Transverse colon (tissue), 4 donors: ENCODE measurements at regions not wholly inside any gene's neighbourhood (a gene's known extent, or its start where the extent isn't known, plus 50 kb on each side); places are given as distances from the start of the nearest gene placed in this dataset.

ENCODE experiments used
- DNase-seq: peaks from one replicate; pipeline ENCODE4 v3.0.0-alpha.2; 2019
- H3K27ac ChIP-seq, 4 donors: fragments of 200-600 bp; sonication (generic); 2 replicates each; pipeline ENCODE4 v1.5.1; 2016 to 2018; ENCODE audit warnings: inconsistent platforms in 4 of 4
- H3K27me3 ChIP-seq: fragments of 200-600 bp; sonication (generic); 2 replicates; pipeline ENCODE4 v1.5.1; 2017; ENCODE audit warnings: inconsistent platforms
- H3K36me3 ChIP-seq, 4 donors: fragments of 200-600 bp; sonication (generic); 2 replicates each; pipeline ENCODE4 v1.5.1; 2017 to 2019; ENCODE audit warnings: inconsistent platforms in 4 of 4
- H3K4me1 ChIP-seq, 4 donors: fragments of 200-600 bp; sonication (generic); 2 replicates each; pipeline ENCODE4 v1.5.1; 2017 to 2020; ENCODE audit warnings: inconsistent platforms in 4 of 4
- H3K4me3 ChIP-seq, 4 donors: fragments of 200-600 bp; sonication (generic); 1 replicate in 1 of 4; 2 replicates in 3 of 4; pipeline versions ENCODE4 v1.5.1 to v1.6.1; 2017 to 2019; ENCODE audit warnings: inconsistent platforms in 4 of 4
- H3K9me3 ChIP-seq, 2 donors: fragments of 200-600 bp; sonication (generic); 2 replicates each; pipeline ENCODE4 v1.5.1; 2017 to 2019; ENCODE audit warnings: inconsistent platforms in 2 of 2
- EP300 ChIP-seq: sonication (generic); formaldehyde crosslinking; IDR thresholded peaks from one replicate; pipeline ENCODE4 v1.6.1; 2017; ENCODE audit warnings: antibody characterized with exemption, low read depth
- POLR2A ChIP-seq: fragments of 450-650 bp; IDR thresholded peaks from one replicate; pipeline ENCODE4 v1.6.1; 2016; ENCODE audit warnings: antibody characterized with exemption, mild to moderate bottlenecking, moderate library complexity
- POLR2AphosphoS5 ChIP-seq, 3 donors: sonication (generic); formaldehyde crosslinking; IDR thresholded peaks; one replicate each; pipeline ENCODE4 v1.6.1; 2016; ENCODE audit warnings: antibody characterized with exemption in 3 of 3
- WGBS, 2 donors: methylation state at CpG; one replicate each; pipeline ENCODE4 v1.1.5; 2018; ENCODE audit warnings: low coverage in 1 of 2; 5-methylcytosine and 5-hydroxymethylcytosine counted together
- in situ Hi-C, 4 donors: fragments of 200-750 bp; cut with MboI; loops; one replicate each; pipeline versions ENCODE4 v1.15.0 to v1.15.1; 2017; ENCODE audit warnings: low sequenced_read_pairs in 3 of 4, low pct_ligation_motif_present in 1 of 4, low pct_unique_long_range_greater_than_20kb in 1 of 4
- intact Hi-C: fragments of 100-400 bp; cut with DNase I; formaldehyde crosslinking; loops from one replicate; pipeline ENCODE4 v1.15.1; 2023; ENCODE audit warnings: low total_unique reads
- TF ChIP-seq, protein P1 (sequence below), 5 experiments: fragments of 200-600 bp in 3 of 5; fragments of 450-650 bp in 2 of 5; sonication (generic) in 3 of 5; IDR thresholded peaks; 1 replicate in 2 of 5; 2 replicates in 3 of 5; pipeline ENCODE4 v1.5.1; 2016 to 2017; ENCODE audit warnings: antibody characterized with exemption in 5 of 5, inconsistent platforms in 3 of 5, mild to moderate bottlenecking in 2 of 5, moderate library complexity in 1 of 5

DNA sequence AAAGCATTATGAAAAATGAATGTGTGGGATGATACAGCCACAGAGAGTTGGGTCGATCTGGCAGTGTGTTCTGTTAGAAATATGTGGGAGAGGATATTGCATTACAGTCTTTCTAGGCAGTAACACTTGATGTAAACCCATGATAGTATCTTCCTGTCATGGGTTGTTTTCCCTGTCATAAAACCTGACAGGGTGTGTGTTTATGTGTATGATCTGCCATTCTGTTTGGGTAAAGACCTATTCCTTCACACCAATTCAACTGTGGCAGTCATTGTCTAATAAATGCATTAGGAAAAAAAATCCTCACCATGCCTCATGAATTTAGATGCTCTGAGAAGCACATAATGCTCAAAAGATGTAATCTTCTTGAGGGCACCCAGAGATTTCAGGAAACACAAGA, 501.7 kb downstream of the CDY2B start:
- Histone ChIP-seq H3K4me1 (no peaks in the 10 kb centered on the region), H3K4me3 (no peak overlapping the region), H3K27me3 (no peaks in the 10 kb centered on the region), H3K27ac (no peak overlapping the region), H3K9me3 (no peaks in the 10 kb centered on the region), H3K36me3 (no peaks in the 10 kb centered on the region)
- in situ Hi-C loops (no loop called here), intact Hi-C loops (no loop called here)
- TF ChIP-seq POLR2AphosphoS5 (IDR thresholded peaks at IDR 0.05) = no peak
- 43% methylated on average over 1 of the region's 1 CpG; no CpG with 5 or more reads in 1 of the 2 donors for WGBS, 2 donors
- DNase-seq = no peak

DNA sequence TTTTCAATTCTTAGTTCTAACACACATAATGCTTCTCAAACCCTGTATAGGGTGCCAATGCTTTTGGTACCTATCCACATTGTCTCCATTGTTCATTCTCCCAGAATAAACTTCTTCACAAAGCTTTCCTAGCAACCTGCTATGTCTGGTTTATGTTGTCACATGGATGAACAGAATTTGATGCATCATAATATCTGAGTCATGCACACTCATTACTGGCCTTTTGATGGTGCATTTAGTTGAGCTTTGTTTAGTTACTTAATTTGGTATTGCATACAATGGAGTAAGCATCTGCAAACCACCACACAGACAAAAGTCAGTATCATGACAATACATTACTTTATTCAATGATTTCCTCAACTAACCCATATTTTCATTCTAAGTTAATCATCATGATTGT, 511.6 kb downstream of the CDY2B start:
- H3K9me3 ChIP-seq = no peaks in the 10 kb centered on the region
- no peak overlapping the region for H3K27ac ChIP-seq
- no peaks in the 10 kb centered on the region for H3K4me1 ChIP-seq
- no peak overlapping the region for H3K4me3 ChIP-seq
- no peaks in the 10 kb centered on the region for H3K36me3 ChIP-seq
- no peak for DNase-seq
- no peak for TF ChIP-seq POLR2AphosphoS5 (IDR thresholded peaks at IDR 0.05)
- TF ChIP-seq, protein P1, sequence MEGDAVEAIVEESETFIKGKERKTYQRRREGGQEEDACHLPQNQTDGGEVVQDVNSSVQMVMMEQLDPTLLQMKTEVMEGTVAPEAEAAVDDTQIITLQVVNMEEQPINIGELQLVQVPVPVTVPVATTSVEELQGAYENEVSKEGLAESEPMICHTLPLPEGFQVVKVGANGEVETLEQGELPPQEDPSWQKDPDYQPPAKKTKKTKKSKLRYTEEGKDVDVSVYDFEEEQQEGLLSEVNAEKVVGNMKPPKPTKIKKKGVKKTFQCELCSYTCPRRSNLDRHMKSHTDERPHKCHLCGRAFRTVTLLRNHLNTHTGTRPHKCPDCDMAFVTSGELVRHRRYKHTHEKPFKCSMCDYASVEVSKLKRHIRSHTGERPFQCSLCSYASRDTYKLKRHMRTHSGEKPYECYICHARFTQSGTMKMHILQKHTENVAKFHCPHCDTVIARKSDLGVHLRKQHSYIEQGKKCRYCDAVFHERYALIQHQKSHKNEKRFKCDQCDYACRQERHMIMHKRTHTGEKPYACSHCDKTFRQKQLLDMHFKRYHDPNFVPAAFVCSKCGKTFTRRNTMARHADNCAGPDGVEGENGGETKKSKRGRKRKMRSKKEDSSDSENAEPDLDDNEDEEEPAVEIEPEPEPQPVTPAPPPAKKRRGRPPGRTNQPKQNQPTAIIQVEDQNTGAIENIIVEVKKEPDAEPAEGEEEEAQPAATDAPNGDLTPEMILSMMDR (IDR thresholded peaks at IDR 0.05) = no peak
- no peak for TF ChIP-seq EP300
- no peak for TF ChIP-seq POLR2A
- no peaks in the 10 kb centered on the region for H3K27me3 ChIP-seq
- intact Hi-C loops = no loop called here
- in situ Hi-C loops = no loop called here

DNA sequence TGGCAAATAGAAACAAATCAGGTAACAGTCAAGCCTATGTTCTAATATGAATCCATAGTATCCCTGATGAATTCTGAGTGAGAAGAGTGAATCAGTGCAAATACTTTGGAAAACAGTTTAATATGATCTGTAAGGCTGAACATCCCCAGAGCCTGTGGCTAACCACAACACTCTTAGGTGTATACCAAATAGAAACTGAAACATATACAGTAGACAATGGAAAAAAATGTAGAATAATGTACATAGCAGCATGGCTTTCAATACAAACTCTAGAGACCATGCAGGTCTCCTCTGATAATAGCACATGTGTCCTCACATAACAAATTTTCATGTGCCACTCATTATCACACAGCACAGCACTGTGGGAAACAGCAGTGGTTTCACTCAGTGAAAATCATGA, 513.6 kb downstream of the CDY2B start:
- intact Hi-C loops = no loop called here
- no peaks in the 10 kb centered on the region for H3K4me1 ChIP-seq
- no peak overlapping the region for H3K4me3 ChIP-seq
- H3K9me3 ChIP-seq = no peaks in the 10 kb centered on the region
- no peak for DNase-seq
- in situ Hi-C loops = no loop called here
- no peak overlapping the region for H3K27ac ChIP-seq
- H3K36me3 ChIP-seq = no peaks in the 10 kb centered on the region
- no peaks in the 10 kb centered on the region for H3K27me3 ChIP-seq
- TF ChIP-seq, protein P1 (IDR thresholded peaks at IDR 0.05) = no peak
- TF ChIP-seq EP300 (no peak), POLR2A (no peak), POLR2AphosphoS5 (IDR thresholded peaks at IDR 0.05) (no peak)

DNA sequence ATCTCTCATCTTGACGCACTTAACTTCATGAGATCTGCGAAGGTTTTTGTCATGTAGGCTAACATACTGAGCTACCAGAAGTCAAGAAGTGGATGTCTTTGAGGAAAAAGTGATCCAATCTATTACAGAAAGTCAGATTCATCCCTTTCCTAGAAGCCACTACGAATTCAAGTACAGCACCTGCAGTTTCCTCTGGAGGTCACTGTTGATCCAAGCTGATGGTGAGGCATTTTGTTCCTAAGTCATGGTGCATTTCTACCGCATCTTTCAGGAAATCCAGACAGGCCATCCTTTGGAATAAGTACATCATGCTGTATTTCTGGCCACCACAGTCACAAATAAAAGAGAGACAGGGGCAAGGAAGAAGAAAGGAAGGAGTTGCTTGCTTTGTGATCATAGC, 541.0 kb downstream of the CDY2B start:
- Histone ChIP-seq H3K4me3 (no peak overlapping the region), H3K36me3 (no peaks in the 10 kb centered on the region), H3K27me3 (no peaks in the 10 kb centered on the region), H3K27ac (no peak overlapping the region), H3K9me3 (no peaks in the 10 kb centered on the region), H3K4me1 (no peaks in the 10 kb centered on the region)
- in situ Hi-C loops (no loop called here), intact Hi-C loops (no loop called here)
- TF ChIP-seq EP300 (no peak), POLR2A (no peak), POLR2AphosphoS5 (IDR thresholded peaks at IDR 0.05) (no peak)
- TF ChIP-seq, protein P1 (IDR thresholded peaks at IDR 0.05) = peak in 3 of 5 experiments; percentile 10 to 20 (median 18)
- no peak for DNase-seq
- no CpG with 5 or more reads among the region's 4 CpGs for WGBS, 2 donors

DNA sequence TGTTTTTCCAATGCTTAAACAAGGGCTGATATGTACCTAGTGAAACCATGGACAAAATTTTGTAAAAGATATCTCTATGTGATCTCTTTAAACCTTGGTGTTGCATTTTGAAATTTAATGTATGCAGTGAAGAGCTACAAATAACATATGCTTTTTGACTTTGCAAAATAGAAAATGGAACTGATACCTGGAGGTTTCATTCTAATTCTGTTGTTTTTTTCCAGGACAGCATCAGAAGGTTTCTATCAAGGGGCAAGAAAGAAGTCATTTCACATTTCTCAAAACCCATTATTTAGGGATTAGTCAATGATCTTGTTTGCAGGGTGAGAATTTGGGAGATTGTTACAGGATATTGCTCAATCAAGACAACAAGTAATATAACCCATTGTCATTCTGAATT, 549.3 kb downstream of the CDY2B start:
- no peaks in the 10 kb centered on the region for H3K36me3 ChIP-seq
- no peak for DNase-seq
- intact Hi-C loops = no loop called here
- H3K4me3 ChIP-seq = no peak overlapping the region
- H3K4me1 ChIP-seq = no peaks in the 10 kb centered on the region
- H3K9me3 ChIP-seq = no peaks in the 10 kb centered on the region
- in situ Hi-C loops = no loop called here
- H3K27ac ChIP-seq = no peak overlapping the region
- no peak for TF ChIP-seq POLR2A
- no peak for TF ChIP-seq POLR2AphosphoS5 (IDR thresholded peaks at IDR 0.05)
- no peak for TF ChIP-seq EP300
- TF ChIP-seq, protein P1 (IDR thresholded peaks at IDR 0.05) = no peak
- no peaks in the 10 kb centered on the region for H3K27me3 ChIP-seq
